GM06990 (cell line): ENCODE measurements at regions not wholly inside any gene's neighbourhood (a gene's known extent, or its start where the extent isn't known, plus 50 kb on each side); places are given as distances from the start of the nearest gene placed in this dataset.

Source experiments
- DNase-seq: peaks from one replicate; pipeline ENCODE4 v3.0.0-alpha.2; 2011; ENCODE audit not compliant: insufficient read length; ENCODE audit errors: extremely low read depth
- H3K27me3 ChIP-seq: replicated peaks from 2 replicates; pipeline ENCODE4 v1.6.0; 2011; ENCODE audit warnings: low read length; ENCODE audit not compliant: control insufficient read depth, insufficient read depth
- H3K36me3 ChIP-seq: 2 replicates; pipeline ENCODE4 v1.5.1; 2011; ENCODE audit warnings: low read length; ENCODE audit not compliant: control insufficient read depth, insufficient read depth
- H3K4me3 ChIP-seq: replicated peaks from 2 replicates; pipeline ENCODE4 v1.5.1; 2011; ENCODE audit warnings: low read depth, mild to moderate bottlenecking, control low read depth, low read length
- CTCF ChIP-seq: IDR thresholded peaks from 2 replicates; pipeline ENCODE4 v1.5.1; 2011; ENCODE audit warnings: low read length, control low read depth, mild to moderate bottlenecking, inconsistent platforms; ENCODE audit not compliant: insufficient read depth, poor library complexity, severe bottlenecking

- Histone ChIP-seq H3K27me3 (no peaks in the 10 kb centered on the region), H3K4me3 (no peak overlapping the region), H3K36me3 (no peaks in the 10 kb centered on the region)
- DNase-seq: no peak
- no peak for TF ChIP-seq CTCF
These were observed 532.4 kb downstream of the DNAH5 start for GRCh38 chr5:13412040-13412595.

GRCh38 chr5:13408616-13409015 is 535.9 kb downstream of the DNAH5 start:
- Histone ChIP-seq H3K4me3 (no peak overlapping the region), H3K36me3 (no peaks in the 10 kb centered on the region), H3K27me3 (no peaks in the 10 kb centered on the region)
- TF ChIP-seq CTCF: no peak
- DNase-seq: no peak

- Histone ChIP-seq H3K36me3 (no peaks in the 10 kb centered on the region), H3K27me3 (no peaks in the 10 kb centered on the region), H3K4me3 (no peak overlapping the region)
- no peak for DNase-seq
- no peak for TF ChIP-seq CTCF
These were observed 541.1 kb downstream of the DNAH5 start for GRCh38 chr5:13403351-13403750.

GRCh38 chr5:13385066-13385465 is 559.4 kb downstream of the DNAH5 start:
- H3K36me3 ChIP-seq: no peaks in the 10 kb centered on the region
- no peak for DNase-seq
- no peak for TF ChIP-seq CTCF
- H3K27me3 ChIP-seq: no peaks in the 10 kb centered on the region
- no peak overlapping the region for H3K4me3 ChIP-seq

GRCh38 chr5:13382232-13382631 is 562.3 kb downstream of the DNAH5 start:
- TF ChIP-seq CTCF: no peak
- no peaks in the 10 kb centered on the region for H3K27me3 ChIP-seq

GRCh38 chr5:13378091-13378490 is 566.4 kb downstream of the DNAH5 start:
- no peak for TF ChIP-seq CTCF
- no peak for DNase-seq
- no peak overlapping the region for H3K4me3 ChIP-seq
- H3K36me3 ChIP-seq: no peaks in the 10 kb centered on the region
- no peaks in the 10 kb centered on the region for H3K27me3 ChIP-seq

More at GRCh38 chr5:13382232-13382631, 562.3 kb downstream of the DNAH5 start:
- Histone ChIP-seq H3K4me3 (no peak overlapping the region), H3K36me3 (no peaks in the 10 kb centered on the region)
- DNase-seq: no peak
